ENCODE measurements at regions not wholly inside any gene's neighbourhood (a gene's known extent, or its start where the extent isn't known, plus 50 kb on each side); places are given as distances from the start of the nearest gene placed in this dataset.
"Not testable (repeated sequence)": the region's sequence is repeated elsewhere in the genome, so short reads cannot be mapped to it uniquely, and the experiment has no call there.

DNA sequence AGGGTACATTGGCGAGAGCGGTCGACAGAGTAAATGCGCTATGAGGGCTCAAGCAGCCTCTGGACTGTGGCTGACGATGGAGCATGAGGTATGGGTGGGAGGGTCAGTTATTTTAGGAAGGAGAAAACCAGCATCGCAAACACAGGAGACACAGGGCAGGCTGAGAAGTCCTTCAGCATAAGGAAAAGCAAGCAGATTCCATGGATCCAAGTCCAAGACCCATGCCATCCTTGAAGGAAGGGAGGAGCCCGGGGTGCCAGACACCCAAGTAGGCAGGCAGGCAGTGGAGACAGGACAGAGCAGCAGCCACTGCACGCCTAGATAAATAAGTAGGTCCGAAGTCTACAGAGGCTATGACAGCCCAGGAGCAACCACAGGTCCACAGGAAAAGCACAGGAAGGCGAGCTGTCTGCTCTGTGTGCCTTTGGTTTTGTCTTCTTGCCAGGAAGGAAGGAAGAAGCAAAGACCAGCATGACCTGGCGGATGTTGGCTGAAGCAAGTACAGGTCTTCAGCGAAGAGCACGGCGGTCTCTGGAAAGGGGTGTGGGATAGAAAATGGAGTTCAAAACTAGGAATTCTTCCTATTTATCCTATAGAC lies 76.4 kb upstream of the SLC45A1 start:
- H3K27ac Mint-ChIP-seq, result no peak overlapping the region
- no peaks in the 10 kb centered on the region for H3K4me1 Mint-ChIP-seq
- H3K4me3 Mint-ChIP-seq, result no peak overlapping the region
- DNase-seq (ENCODE audit: low spot score in 2 of 2) (no peak), ATAC-seq (ENCODE audit: low read depth) (no peak)
- no peaks in the 10 kb centered on the region for H3K36me3 Mint-ChIP-seq
- no peaks in the 10 kb centered on the region for H3K9me3 Mint-ChIP-seq
- peaks cover 12% of the 10 kb centered on the region for H3K27me3 Mint-ChIP-seq

DNA sequence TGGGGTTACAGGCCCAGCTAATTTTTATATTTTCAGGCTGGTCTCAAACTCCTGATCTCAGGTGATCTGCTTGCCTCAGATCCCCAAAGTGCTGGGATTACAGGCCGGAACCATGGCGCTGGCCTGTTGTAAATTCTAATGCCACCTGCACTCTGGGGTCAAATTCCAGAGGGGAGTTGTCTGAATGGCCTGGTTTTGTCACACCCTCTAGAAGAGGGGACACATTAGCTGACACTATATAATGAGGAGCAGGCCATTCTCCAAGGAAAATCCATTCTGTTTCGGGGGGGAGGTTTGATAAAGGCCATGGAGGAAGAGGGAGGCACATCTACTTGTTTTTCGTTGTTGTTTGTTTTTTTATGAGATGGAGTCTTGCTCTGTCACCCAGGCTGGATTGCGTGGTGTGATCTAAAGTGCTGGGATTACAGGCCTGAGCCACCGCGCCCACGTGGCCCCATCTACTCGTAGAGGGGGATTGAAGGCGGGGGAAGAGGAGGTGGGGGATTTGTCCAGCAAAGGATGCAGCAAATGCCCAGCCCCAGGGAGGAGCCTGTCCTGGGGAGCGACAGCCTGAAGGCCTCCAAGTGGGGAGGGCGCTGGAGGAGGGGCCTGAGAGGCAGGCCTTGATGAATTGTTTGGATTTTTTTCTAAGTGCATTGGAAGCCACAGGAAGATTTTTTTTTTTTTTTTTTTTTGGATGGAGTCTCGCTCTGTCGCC lies 78.4 kb upstream of the SLC45A1 start:
- H3K36me3 Mint-ChIP-seq, result no peaks in the 10 kb centered on the region
- no peak overlapping the region for H3K4me3 Mint-ChIP-seq
- H3K27me3 Mint-ChIP-seq, result peaks cover 19% of the 10 kb centered on the region
- no peak for DNase-seq (ENCODE audit: low spot score in 2 of 2)
- H3K4me1 Mint-ChIP-seq, result no peaks in the 10 kb centered on the region
- no peak for ATAC-seq (ENCODE audit: low read depth)
- no peaks in the 10 kb centered on the region for H3K9me3 Mint-ChIP-seq
- no peak overlapping the region for H3K27ac Mint-ChIP-seq

DNA sequence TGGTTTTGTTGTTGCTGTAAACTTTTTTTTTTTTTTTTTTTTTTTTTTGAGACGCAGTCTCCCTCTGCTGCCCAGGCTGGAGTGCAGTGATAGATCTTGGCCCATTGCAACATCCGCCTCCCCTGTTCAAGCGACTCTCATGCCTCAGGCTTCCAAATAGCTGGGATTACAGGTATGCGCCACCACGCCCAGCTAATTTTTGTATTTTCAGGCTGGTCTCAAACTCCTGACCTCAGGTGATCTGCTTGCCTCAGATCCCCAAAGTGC lies 78.9 kb upstream of the SLC45A1 start:
- ATAC-seq (ENCODE audit: low read depth), result no peak
- Mint-ChIP-seq H3K9me3 (no peaks in the 10 kb centered on the region), H3K36me3 (no peaks in the 10 kb centered on the region), H3K27ac (no peak overlapping the region), H3K4me3 (no peak overlapping the region), H3K4me1 (no peaks in the 10 kb centered on the region), H3K27me3 (peaks cover 19% of the 10 kb centered on the region)
- no peak for DNase-seq (ENCODE audit: low spot score in 2 of 2)

DNA sequence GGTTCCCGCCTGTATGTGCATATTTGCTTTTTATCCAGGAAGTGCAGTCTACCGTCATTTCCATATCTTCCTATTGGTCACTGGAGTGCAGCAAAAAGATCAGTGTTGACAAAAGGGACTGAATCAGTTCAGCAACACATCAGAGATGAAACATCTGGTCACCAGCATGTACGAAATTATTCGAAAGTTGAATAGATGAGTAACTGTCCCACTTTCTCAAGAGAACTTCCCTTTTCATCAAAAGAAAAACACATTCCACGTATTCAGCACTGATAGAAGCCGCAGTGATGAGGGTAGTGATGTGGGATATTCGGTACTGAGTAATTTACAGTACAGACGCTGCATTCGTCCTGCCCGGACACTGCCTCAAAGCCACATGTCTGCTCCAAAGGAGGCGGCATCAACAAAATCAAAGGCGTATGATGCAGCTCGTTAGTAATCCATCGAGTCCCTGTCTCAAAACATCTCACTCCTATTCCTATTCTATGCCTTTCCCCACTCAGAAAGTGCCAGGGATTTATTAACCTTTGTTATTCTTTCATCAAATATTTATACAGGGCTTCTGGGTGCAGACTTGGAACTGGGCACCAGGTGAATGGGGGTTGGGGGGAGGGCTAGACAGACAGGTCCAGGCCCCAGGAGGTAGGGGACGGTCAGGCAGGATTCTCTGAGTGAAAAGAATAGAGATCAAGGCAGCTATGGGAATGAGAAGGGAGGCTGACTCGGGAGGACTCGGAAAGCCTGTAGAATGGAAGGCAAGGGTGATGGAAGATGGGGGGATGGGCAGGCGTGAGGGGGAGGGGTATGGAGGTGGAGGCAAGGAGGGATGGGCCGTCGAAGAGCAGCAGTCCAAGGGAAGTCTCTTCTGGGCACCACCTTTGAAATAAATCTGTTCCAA lies 79.5 kb upstream of the SLC45A1 start:
- Mint-ChIP-seq H3K4me3 (no peak overlapping the region), H3K9me3 (no peaks in the 10 kb centered on the region), H3K27me3 (peaks cover 19% of the 10 kb centered on the region), H3K4me1 (no peaks in the 10 kb centered on the region), H3K27ac (no peak overlapping the region), H3K36me3 (no peaks in the 10 kb centered on the region)
- ATAC-seq (ENCODE audit: low read depth) (no peak), DNase-seq (ENCODE audit: low spot score in 2 of 2) (no peak)

DNA sequence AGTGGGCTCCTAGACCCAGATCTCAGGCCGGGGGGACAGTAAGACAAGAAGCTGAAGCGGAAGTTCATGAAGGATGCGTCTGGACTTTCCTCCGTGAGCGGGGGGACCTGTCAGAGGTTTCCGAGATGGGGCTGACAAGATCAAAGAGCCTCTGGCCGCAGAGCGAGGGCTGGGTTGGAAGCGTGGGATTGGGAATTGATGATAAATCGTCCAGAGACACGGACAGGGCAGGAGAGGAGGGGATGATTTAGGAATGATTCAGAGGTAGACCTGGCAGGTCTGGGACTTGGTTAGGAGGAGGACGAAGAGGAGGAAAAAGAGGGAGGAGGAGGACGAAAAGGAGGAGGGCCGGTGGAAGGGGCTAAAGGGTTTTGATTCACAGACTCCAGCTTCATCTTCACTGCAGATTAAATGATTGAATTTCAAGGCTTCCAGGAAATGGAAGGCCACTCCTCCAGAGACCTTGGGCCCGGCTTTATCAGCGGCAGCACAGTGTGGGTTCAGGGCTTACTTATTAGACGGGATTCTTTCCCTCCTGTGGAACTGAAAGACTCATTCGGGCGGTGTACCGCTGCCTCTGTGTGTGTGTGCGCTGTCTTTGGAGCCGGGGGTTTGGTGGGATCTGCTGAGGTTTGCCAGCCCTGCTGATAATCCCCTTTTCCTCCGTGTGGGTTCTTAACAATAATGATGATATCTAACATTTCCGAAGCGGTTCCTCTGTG lies 85.7 kb upstream of the SLC45A1 start:
- ATAC-seq (ENCODE audit: low read depth), result no peak
- Mint-ChIP-seq H3K4me1 (no peaks in the 10 kb centered on the region), H3K4me3 (no peak overlapping the region)

DNA sequence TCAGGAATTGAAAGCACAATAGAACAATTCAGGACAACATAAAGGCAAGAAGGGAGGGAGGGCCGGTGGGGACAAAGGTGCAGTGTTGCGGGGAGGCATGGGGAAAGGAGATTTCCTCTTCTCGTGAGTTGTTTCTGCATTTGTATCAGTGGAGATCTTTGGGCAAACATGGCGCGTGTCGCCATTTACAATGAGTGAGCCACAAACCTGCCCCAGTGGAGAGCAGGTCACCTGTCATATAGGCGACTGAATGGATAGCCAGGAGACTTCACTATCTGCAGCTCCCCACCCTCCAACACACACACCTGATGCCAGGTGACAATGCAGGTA lies 87.7 kb upstream of the SLC45A1 start:
- Mint-ChIP-seq H3K4me1 (no peaks in the 10 kb centered on the region), H3K27ac (no peak overlapping the region), H3K36me3 (peaks cover 2% of the 10 kb centered on the region), H3K9me3 (peaks cover 14% of the 10 kb centered on the region), H3K4me3 (no peak overlapping the region), H3K27me3 (peaks cover 26% of the 10 kb centered on the region)
- ATAC-seq (ENCODE audit: low read depth), result no peak
- DNase-seq (ENCODE audit: low spot score in 2 of 2), result no peak

More for the DNA sequence above, 85.7 kb upstream of the SLC45A1 start:
- DNase-seq (ENCODE audit: low spot score in 2 of 2), result no peak
- H3K36me3 Mint-ChIP-seq, result peaks cover under 1% of the 10 kb centered on the region
- peaks cover 25% of the 10 kb centered on the region for H3K27me3 Mint-ChIP-seq
- no peak overlapping the region for H3K27ac Mint-ChIP-seq
- H3K9me3 Mint-ChIP-seq, result peaks cover 8% of the 10 kb centered on the region

DNA sequence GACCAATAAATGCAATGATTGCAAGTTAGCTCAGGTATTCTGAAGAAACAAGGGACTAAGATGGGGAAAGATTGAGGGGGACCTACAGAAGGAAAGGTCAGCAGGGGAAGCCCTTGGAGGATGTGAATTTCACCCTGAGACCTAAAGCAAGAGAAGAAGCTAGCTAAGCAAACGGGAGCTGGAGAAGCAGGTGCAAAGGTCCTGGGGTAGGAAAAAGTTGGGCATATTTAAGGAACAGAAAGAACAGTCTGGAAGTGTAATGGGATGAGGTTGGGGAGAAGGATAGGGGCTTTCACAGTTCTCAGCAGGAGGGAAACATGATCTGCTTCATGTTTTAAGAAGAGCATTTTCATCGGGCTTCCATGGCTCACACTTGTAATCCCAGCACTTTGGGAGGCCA lies 89.7 kb upstream of the SLC45A1 start:
- DNase-seq (ENCODE audit: low spot score in 2 of 2) (no peak), ATAC-seq (ENCODE audit: low read depth) (no peak)
- Mint-ChIP-seq H3K9me3 (peaks cover 14% of the 10 kb centered on the region), H3K36me3 (peaks cover 2% of the 10 kb centered on the region), H3K4me3 (no peak overlapping the region), H3K27ac (no peak overlapping the region), H3K4me1 (peaks cover 6% of the 10 kb centered on the region), H3K27me3 (peaks cover 28% of the 10 kb centered on the region)

DNA sequence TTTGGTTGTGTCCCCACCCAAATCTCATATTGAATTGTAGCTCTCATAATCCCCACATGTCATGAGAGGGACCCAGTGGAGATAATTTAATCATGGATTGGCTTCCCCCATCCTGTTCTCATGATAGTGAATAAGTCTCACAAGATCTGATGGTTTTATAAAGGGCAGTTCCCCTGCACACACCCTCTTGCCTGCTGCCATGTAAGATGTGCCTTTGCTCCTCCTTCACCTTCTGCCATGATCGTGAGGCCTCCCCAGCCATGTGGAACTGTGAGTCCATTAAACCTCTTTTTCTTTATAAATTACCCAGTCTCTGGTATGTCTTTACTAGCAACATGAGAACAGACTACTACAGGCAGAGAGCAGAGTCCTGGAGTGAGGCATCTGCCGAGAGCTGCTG lies 90.2 kb upstream of the SLC45A1 start:
- DNase-seq (ENCODE audit: low spot score in 2 of 2); H3K4me1 Mint-ChIP-seq; H3K36me3 Mint-ChIP-seq; H3K27ac Mint-ChIP-seq; H3K4me3 Mint-ChIP-seq; ATAC-seq (ENCODE audit: low read depth): not testable (repeated sequence)
- Mint-ChIP-seq H3K9me3 (peaks cover 14% of the 10 kb centered on the region), H3K27me3 (peaks cover 26% of the 10 kb centered on the region)

DNA sequence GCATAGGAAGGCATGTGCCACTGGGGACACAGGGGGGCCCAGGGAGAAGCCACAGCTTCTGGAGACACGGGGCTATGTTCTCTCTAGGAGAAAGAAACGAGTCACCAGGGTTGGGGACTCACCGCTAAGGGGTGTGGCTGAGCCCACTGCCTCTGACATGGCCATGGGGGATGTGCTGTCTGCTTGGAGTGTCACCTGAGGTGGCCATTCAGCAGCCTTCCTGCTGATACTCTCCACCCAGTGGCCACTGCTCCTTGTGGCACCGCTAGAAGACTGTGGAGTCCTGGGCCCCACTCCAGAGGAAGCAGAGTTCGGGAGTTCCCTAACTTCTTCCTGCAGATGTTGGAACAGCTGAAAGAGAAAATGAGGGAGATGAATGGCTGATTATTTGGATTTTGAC lies 91.2 kb upstream of the SLC45A1 start:
- Mint-ChIP-seq H3K9me3 (peaks cover 14% of the 10 kb centered on the region), H3K4me3 (no peak overlapping the region), H3K36me3 (peaks cover 2% of the 10 kb centered on the region), H3K27me3 (peaks cover 21% of the 10 kb centered on the region), H3K27ac (no peak overlapping the region), H3K4me1 (peaks cover 6% of the 10 kb centered on the region)
- DNase-seq (ENCODE audit: low spot score in 2 of 2) (no peak), ATAC-seq (ENCODE audit: low read depth) (no peak)

DNA sequence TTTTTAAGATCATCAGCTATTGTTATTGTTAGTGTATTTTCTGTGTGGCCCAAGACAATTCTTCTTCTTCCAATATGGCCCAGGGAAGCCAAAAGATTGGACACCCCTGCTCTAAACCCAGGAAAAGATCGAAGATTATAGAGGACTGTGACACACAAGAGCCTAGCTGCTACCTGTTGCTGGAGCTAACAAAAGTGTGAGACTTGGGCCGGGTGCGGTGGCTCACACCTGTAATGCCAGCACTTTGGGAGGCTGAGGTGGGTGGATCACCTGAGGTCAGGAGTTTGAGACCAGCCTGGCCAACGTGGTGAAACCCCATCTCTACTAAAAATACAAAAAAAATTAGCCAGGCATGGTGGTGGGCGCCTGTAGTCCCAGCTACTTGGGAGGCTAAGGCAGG lies 91.9 kb upstream of the SLC45A1 start:
- not testable (repeated sequence) for H3K4me3 Mint-ChIP-seq; H3K27ac Mint-ChIP-seq; DNase-seq (ENCODE audit: low spot score in 2 of 2); H3K4me1 Mint-ChIP-seq; H3K36me3 Mint-ChIP-seq; ATAC-seq (ENCODE audit: low read depth)
- H3K9me3 Mint-ChIP-seq, result peaks cover 14% of the 10 kb centered on the region
- H3K27me3 Mint-ChIP-seq, result peaks cover 23% of the 10 kb centered on the region

DNA sequence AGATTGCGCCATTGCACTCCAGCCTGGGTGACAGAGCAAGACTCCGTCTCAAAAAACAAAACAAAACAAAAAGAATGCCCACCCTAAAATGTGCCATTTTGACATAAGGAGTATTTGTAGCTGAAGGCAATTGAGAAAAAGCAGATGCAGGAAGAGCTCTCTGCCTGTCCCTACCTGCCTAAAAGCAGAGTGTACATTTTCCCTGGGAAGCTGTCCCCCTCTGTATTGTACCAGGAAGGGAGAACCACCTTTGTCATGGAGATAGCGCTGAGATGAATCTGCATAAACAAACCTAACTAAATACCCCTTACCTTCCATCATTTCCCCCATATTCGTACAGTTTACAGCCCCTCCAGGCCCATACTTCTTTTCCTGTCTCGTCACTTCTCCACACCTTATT lies 94.4 kb upstream of the SLC45A1 start:
- H3K27me3 Mint-ChIP-seq, result peaks cover 28% of the 10 kb centered on the region
- no peak for DNase-seq (ENCODE audit: low spot score in 2 of 2)
- ATAC-seq (ENCODE audit: low read depth), result no peak
- H3K4me1 Mint-ChIP-seq, result peaks cover 6% of the 10 kb centered on the region
- H3K27ac Mint-ChIP-seq, result no peak overlapping the region
- peaks cover 10% of the 10 kb centered on the region for H3K9me3 Mint-ChIP-seq
- no peak overlapping the region for H3K4me3 Mint-ChIP-seq
- peaks cover 2% of the 10 kb centered on the region for H3K36me3 Mint-ChIP-seq

DNA sequence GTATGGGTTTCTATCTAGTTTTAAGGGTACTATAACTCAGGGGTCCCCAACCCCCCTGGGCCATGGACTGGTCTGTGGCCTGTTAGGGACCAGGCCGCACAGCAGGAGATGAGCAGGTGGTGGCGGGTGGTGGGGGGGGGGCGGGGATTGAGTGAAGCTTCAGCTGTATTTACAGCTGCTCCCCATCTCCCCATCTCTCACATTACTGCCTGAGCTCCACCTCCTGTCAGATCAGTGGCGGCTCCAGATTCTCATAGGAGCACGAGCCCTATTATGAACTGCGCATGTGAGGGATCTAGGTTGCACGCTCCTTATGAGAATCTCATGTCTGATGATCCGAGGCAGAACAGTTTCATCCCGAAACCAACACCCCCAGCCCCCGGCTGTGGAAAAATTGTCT lies 95.1 kb upstream of the SLC45A1 start:
- ATAC-seq (ENCODE audit: low read depth), result no peak
- no peak overlapping the region for H3K27ac Mint-ChIP-seq
- H3K4me3 Mint-ChIP-seq, result no peak overlapping the region
- peaks cover 7% of the 10 kb centered on the region for H3K9me3 Mint-ChIP-seq
- peaks cover 2% of the 10 kb centered on the region for H3K36me3 Mint-ChIP-seq
- H3K4me1 Mint-ChIP-seq, result peaks cover 6% of the 10 kb centered on the region
- peaks cover 25% of the 10 kb centered on the region for H3K27me3 Mint-ChIP-seq
- DNase-seq (ENCODE audit: low spot score in 2 of 2), result no peak

DNA sequence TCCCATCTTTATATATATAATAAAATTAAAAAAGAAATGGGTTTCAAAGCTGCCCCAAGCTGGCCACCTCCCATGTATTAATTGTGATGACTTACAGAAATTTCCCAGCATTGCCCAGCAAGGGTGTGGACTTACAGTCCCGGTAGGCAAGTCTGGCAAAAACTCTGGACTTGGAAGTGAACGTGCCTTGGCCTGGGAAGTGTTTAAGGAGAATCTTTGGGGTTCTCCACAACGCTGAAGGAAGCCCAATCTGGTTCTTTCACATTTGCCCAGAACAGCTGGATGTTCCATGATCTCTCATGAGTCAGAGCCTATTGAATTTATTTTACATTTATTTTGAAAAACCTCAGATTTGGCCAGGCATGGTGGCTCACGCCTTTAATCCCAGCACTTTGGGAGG lies 98.4 kb upstream of the SLC45A1 start:
- Mint-ChIP-seq H3K9me3 (no peaks in the 10 kb centered on the region), H3K27me3 (peaks cover 20% of the 10 kb centered on the region), H3K27ac (no peak overlapping the region), H3K4me1 (peaks cover 4% of the 10 kb centered on the region), H3K36me3 (no peaks in the 10 kb centered on the region), H3K4me3 (no peak overlapping the region)
- ATAC-seq (ENCODE audit: low read depth) (no peak), DNase-seq (ENCODE audit: low spot score in 2 of 2) (no peak)

Measured in memory B cell (primary cell).